M059J (cell line): ENCODE measurements at regions not wholly inside any gene's neighbourhood (a gene's known extent, or its start where the extent isn't known, plus 50 kb on each side); places are given as distances from the start of the nearest gene placed in this dataset.
"Not testable (repeated sequence)": the region's sequence is repeated elsewhere in the genome, so short reads cannot be mapped to it uniquely, and the experiment has no call there.

Experiments
- DNase-seq: peaks from one replicate; pipeline ENCODE4 v3.0.0-alpha.2; 2012; ENCODE audit warnings: low read depth

DNA sequence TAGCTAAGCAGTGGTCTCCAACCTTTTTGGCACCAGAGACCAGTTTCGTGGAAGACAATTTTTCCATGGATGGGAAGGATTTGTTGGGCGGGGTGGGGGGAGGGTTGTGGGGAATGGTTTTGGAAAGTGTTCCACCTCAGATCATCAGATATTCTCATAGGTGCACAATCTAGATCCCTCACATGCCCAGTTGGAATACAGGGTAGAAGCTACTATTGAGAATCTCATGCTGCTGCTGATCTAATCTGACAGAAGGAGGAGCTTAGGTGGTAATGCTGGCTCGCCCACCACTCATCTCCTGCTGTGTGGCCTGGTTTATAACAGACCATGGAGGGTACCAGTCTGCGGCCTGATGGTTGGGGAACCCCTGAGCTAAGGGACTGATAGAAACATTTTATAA is 662.7 kb upstream of the RGMB start:
- DNase-seq, result no peak

DNA sequence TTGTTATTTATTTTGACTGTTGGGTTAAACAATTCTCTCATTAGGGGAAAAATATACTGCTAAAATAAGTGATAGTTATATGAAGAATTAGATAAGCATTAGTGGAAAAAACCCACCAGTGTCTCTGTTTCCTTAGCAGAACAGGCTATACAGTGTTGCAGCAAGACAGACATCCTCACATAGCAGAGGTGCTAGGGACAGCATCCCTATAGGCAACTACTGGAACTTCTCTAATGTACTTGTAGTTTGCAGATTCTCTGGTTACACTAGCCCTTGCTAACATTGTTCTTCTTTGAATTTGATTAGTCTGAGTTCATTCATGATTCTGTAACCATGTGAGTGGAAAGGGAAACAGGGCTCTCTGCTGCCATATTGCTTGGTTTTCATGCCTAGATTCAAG is 661.8 kb upstream of the RGMB start:
- DNase-seq, result no peak

DNA sequence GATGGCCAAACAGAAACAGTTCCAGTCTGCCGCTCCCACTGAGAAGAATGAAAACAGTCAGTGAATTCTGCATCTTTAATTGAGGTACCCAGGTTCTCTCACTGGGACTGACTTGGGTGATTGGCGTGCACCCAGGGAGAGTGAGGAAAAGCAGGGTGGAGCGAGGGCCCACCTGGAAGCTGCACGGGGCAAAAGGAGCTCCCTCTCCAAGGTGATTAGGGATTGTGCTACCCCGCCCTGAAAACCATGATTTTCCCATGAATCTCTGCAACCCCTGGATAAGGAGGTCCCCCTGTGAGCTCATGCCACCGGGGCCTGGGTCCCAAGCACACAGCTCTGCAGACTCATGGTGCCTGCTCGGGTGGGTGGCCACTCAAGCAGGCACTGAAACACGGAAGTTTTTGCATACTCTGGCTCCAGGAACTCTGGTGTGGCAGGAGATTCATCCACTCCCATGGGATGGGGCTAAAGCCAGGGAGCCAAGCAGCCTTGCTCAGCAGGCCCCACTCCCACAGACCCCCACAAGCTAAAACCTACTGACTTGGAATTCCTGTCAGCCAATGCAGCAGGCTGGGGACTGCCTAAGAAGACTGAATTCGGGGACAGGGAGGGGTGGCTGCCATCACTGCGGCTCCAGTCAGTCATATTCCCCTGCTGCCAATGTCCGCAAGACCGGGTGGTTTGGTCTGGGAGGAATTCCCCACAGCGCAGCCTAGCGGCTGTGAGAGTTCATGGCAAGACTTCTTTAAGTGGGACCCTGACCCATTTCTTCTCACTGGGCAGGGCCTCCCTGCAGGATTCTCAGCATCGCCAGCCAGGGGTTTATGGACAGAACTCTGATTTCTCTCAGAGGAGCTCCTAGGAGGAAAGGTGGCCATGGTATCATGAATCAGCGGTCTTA is 652.2 kb upstream of the RGMB start:
- DNase-seq, result no peak

DNA sequence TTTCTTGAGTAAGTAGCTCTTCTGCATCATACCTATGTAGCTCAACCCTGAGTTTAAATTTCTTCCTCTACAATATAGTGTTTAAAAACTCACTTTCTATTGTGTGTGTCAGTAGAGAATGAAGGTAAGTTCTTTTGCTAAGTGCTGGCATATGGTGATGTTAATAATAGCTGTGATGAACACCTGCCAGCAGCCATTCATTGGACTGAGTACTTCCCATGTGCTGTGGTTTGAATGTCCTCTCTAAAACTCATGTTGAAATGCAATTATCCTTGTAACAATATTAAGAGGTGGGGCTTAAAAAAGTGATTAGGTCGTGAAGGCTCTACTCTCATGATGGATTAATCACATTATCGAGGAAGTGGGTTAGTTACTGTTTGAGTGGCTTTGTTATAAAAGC is 645.2 kb upstream of the RGMB start:
- DNase-seq, result no peak

DNA sequence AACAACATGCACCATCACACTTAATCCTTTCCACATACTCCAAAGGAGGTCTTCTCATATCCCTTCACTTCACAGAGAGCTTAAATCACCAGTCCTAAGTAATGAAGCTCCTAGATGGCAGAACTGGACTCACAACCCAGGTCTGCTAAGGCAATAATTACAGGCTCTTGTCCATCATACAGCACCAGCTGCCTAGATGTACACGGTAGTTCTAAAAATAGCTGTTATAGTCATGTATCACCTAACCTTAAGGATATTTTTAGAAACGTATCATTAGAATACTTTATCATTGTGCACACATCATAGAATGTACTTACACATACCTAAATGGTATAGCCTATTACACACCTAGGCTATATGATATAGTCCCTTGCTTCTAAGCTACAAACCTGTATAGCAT is 644.6 kb upstream of the RGMB start:
- no peak for DNase-seq

DNA sequence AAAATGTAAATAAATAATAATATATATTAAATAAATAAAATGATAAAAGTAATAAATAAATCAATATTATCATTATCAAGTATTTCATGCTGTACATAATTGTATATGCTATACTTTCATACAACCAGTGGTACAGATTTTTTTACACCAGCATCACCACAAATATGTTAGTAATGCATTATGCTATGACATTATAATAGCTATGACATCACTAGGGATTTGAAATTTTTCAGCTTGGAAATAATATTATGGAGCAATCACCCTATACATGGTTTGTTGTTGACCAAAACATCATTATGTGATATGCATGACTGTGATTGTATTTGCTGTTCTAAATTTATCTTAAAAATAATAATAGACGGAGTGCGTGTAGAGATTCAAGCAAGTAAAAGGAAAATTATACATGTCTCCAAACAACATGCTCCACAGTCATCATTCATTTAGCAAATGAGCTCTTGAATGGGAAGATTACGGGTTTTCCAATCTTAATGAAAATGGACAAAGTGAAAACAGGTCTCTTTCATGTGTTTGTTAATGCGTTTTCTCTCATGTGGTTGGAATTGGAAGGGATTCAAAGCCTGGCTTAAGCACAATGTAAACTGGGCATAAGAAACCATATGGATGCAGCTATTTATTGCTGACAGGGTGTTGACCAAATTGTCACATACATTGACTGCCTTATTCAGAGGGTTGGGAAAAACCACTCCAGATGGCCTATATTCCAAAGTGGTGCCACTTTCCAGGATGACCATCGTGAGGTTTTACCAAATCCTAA is 643.0 kb upstream of the RGMB start:
- DNase-seq, result no peak

DNA sequence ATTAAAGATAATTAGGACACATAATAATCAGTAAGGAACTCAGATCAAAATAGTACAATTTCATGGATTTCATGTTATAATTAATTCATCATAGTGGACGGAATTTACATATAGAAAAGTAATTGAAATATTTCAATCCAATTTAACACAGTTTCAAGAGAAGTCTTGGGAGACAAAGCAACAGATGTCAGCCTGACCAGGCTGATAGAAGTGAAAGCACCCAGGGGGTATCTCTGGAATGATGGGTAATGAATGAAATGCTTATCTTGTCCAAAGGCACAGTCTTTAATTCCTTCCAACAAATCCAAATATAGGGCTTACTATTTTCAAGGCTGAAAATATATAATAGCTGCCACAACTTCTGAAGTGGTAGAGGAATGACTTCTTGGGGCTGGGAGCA is 629.3 kb upstream of the RGMB start:
- no peak for DNase-seq

DNA sequence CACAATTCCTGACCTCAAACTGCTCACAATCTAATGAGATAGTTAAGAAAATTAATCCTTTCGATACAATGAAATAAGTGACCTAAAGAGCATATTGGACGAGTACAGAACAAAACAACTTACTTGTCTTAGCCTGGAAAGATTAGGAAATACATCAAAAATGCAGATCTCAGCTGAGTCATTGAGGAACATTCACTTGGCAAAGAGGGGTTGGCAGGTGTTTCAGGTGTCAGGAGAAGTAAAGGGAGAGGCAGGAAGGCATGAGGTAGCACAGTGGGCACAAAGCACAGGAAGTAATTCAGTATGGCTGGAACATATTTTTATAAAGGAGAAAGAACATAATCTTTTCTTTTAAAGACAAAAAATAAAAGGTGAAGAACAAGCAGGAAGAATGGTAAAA is 628.8 kb upstream of the RGMB start:
- DNase-seq, result no peak

DNA sequence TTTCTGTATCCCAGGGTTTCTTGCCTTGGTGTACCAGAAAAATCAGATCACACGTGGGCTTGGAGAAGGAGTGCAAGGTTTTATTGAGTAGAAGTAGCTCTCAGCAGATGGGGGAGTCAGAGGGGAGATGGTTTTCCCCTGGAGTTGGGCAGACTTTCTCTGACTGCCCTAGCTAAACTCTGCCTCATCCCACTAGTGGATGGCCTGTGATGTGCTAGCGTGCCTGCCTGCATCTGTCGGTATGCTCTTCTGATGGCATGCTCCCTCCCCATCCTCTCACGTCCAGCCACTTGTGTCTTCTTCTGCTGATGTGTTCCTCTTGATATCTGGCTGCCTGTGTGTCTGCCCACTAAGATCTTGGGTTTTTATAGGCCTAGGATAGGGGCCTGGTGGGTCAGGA is 616.1 kb upstream of the RGMB start:
- no peak for DNase-seq

DNA sequence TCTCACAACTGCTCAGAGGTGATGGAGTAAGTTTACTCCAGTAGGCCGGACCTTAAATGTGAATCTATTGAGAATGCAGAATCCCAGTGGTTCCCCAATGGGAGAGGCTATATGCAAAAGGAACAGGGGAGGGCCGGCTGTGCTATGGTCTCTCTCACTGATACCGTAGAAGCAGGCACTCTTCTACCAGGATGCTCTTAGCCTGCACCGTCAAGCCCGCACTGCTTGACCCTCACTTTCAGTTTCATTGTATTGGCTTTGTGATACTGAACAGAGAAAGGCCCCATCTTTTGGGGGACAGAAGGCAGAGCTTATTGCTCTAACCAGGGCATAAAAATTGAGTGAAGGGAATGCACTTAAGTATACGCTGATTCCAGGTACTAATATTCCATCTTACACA is 615.0 kb upstream of the RGMB start:
- no peak for DNase-seq

DNA sequence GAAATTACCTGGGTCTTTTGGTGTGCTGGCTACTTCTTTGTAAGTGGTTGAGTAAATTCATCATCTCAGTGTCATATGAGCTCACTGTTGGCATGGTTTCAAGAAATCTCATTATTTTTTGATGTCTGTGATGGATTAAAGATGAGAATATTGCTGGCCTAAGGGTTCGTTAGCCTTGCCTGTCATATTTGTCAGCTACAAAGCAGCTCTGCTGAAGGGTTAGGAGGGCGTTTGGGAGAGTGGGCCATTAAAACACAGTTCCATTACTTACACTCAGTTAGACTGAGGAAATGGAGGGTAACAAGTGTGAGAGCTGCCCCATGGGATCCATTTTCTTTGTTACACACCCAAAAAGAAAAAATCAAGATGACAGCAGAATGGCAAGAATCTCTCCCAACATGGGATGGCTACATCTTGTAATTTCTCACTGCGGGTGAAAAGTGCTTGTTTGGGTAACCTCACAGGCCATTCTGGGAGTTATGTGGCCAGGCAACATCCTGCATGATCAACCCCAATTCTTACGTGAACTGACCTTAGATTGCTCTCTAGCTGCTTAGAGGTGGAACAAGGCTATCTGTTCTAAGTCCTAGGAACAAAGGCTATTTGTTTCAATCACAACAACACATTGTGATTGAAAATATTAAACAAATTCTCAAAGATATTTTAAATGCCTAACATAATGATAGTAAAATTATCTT is 609.5 kb upstream of the RGMB start:
- no peak for DNase-seq

DNA sequence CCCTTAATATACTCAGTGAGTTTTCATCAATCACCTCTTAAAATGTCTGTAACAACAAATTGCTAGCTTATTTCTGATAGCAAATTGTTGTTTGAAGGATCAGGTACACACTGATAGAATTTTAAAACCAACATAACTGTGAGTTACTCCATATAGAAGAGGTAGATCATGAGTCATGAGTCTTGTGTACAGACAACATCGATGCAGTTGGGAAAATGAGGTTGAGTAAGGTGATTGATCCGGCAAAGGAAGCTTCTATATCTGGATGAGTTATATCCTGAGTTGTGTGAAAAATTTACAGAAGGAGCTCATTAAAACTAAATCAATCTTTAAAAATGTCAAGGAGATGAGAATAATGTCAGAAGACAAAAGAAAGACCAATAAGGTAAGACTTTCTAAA is 604.6 kb upstream of the RGMB start:
- no peak for DNase-seq

DNA sequence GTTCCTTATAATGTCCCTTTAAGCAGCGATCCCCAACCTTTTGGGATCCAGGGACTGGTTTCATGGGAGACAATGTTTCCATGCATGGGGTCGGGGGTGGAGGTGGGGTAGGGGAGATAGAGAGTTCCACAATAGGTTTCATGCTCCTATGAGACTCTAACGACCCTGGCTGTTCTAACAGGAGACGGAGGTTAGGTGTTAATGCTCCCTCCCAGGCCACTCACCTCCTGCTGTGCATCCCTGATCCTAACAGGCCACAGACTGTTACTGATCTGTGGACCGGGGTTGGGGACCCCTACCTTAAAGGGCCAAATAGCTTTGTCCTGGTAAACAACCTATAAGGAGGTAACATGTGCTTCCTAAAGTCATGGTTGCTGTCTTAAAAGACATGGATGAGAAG is 602.5 kb upstream of the RGMB start:
- no peak for DNase-seq

DNA sequence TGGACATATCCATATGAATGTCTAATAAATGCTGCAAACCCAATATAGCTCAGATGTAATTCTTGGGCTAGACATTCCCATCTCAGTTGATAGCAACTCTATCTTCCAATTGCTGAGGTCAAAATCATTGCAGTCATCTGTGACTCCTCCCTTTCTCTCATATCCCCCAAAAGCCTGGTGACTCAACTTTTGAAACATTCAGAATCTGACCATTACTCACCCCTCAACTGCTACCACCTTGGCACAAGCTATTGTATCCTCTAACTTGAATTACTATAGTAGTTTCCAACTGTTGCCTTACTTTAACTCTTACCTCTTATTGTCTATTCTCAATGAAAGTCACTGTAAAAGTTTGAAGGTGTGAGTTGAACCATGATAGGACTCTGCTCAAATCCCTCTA is 600.1 kb upstream of the RGMB start:
- DNase-seq, result peak; percentile 68

DNA sequence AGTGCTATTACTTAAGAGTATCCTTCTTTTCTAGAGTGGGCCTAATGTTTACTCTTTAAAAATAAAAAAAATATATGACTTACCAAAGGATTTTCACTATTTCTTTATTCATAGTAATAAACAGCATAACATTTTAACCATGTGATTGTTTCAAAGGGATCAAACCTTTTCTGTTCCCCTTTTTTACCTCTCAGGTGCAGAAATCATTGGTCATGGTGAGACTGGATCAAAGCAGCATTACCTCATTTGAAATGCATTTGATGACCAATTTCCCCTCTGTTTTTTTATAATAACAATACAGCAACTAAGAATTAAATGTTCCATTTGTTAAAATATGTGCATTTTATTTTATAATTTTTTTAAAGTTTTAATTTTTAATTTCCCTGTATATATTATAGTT is 598.0 kb upstream of the RGMB start:
- DNase-seq, result no peak

DNA sequence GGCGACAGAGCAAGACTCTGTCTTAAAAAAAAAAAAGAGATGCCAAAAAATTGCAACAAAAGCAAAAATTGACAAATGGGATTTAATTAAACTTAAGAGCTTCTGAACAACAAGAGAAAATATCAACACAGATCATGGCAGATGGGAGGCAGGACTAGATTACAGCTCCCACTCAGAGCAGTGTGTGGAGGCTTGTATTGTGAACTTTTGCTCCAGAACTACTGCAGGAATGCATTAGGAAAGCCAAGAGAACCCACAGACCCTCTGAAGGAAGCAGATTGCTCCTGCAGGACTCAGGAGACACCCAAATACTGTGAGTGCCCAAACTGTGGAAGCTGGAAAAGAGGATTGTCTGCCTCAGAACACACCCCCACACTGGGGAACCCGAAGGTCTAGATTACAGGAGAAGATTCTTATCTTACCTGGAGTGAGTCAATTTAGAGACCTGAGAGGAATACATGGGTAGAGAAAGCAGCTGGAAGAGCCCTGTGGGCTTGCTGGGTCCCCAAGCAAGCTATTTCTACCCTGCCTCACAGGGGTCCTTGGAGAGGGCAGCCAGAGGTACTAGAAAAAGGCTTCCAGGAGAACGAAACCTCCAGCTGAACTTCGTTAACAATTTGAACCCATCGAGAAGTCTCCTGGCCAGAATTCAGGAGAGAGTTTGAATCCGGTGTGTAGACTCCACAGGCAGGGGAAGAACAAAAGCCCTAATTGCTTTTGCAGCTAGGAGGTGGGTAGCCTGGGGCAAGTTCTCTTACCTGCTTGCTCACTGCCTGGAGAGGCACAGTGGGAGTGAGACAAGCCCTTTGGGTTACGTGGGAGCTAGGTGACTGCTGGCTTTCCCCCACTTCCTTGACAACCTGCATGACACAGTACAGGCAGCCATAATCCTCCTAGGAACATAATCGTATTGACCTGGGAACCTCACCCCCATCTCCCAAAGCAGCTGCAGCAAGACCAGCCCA is 593.4 kb upstream of the RGMB start:
- DNase-seq, result no peak

DNA sequence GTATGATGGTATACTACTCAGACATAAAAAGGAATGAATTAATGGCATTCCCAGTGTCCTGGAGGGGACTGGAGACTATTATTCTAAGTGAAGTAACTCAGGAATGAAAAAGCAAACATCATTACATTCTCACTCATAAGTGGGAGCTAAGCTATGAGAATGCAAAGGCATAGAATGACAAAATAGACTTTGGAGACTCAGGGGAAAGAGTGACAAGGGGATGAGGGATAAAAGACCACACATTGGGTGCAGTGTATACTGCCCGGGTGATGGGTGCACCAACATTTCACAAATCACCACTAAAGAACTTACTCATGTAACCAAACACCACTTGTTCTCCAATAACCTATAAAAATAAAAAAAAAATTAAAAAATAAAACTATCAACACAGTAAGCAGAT is 587.3 kb upstream of the RGMB start:
- no peak for DNase-seq

DNA sequence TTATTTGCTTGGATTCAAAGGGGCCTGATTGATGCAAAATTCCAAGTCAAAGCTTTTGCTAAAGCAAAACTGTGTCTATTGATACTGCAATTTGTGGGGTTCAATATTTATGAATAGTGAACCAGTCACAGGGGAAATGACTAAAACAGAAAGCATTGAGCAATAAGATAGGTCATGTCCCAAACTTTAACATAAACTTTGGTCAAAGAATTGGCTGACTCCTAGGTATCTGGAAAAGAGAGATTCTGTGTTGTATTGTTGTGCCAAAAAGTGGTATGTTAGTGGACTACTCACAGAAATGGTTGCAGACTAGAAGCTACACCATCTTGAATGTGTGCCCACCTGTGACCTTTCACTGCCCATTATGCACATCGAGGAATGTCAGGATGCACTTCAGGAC is 585.5 kb upstream of the RGMB start:
- DNase-seq, result peak; percentile 21

DNA sequence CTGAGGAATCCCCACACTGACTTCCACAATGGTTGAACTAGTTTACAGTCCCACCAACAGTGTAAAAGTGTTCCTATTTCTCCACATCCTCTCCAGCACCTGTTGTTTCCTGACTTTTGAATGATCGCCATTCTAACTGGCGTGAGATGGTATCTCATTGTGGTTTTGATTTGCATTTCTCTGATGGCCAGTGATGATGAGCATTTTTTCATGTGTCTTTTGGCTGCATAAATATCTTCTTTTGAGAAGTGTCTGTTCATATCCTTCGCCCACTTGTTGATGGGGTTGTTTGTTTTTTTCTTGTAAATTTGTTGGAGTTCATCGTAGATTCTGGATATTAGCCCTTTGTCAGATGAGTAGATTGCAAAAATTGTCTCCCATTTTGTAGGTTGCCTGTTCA is 583.1 kb upstream of the RGMB start:
- not testable (repeated sequence) for DNase-seq

DNA sequence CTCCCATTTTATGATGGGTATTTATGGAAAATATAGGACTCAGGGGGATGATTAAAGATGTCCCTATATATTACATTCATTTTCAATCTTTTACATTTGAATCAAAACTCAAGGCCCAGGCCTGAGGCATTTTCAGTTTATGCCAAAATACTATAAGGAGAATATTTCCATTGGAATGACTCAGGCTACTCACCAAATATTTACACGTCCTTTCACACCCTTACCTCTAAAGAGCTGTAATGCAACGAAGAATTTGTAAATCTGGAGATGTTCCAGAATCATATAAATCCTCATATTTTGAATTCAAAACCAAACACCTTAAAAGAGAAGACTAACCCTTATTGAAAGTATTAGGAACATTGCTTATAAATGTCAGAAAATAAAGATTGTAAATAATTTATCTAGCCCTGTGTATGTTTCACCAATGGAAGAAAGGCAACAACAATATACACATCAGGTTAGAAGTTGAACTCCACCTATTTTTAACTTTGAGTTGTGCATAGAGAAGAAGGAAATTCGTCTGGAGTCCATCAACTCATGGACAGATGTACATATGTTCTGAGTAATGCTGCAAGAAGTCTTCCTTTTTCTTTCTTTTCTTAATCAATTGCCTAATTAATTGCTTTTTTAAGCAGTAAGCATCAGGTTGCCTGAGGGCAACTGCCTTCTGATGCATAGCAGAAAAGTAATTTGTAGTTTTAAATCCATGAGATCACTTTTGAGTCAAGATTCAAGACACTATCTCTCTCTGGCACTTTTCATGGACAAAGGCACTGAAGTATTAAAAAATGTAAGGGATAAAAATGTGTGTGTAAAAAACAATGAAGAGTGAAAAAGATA is 579.3 kb upstream of the RGMB start:
- no peak for DNase-seq
